ENCODE measurements at regions not wholly inside any gene's neighbourhood (a gene's known extent, or its start where the extent isn't known, plus 50 kb on each side); places are given as distances from the start of the nearest gene placed in this dataset.

GRCh38 chr9:11417782-11418181, 805.0 kb upstream of the PTPRD start:
- DNase-seq (ENCODE audit: low read depth), result no peak
- TF ChIP-seq CTCF (IDR thresholded peaks at IDR 0.05; ENCODE audit: insufficient read depth, low read depth, low read length), result no peak
- H3K4me3 ChIP-seq (ENCODE audit: low read depth, low read length), result no peak overlapping the region

- no peak overlapping the region for H3K4me3 ChIP-seq (ENCODE audit: low read depth, low read length)
- no peak for TF ChIP-seq CTCF (IDR thresholded peaks at IDR 0.05; ENCODE audit: insufficient read depth, low read depth, low read length)
- DNase-seq (ENCODE audit: low read depth), result no peak
Measured at GRCh38 chr9:11431490-11431889, 818.7 kb upstream of the PTPRD start.

- TF ChIP-seq CTCF (IDR thresholded peaks at IDR 0.05; ENCODE audit: insufficient read depth, low read depth, low read length), result no peak
- DNase-seq (ENCODE audit: low read depth), result no peak
- no peak overlapping the region for H3K4me3 ChIP-seq (ENCODE audit: low read depth, low read length)
Measured at GRCh38 chr9:11432361-11432760, 819.6 kb upstream of the PTPRD start.

- no peak overlapping the region for H3K4me3 ChIP-seq (ENCODE audit: low read depth, low read length)
- no peak for DNase-seq (ENCODE audit: low read depth)
- no peak for TF ChIP-seq CTCF (IDR thresholded peaks at IDR 0.05; ENCODE audit: insufficient read depth, low read depth, low read length)
Measured at GRCh38 chr9:11443631-11444030, 830.8 kb upstream of the PTPRD start.

GRCh38 chr9:11457825-11458790, 845.3 kb upstream of the PTPRD start:
- DNase-seq (ENCODE audit: low read depth), result no peak
- no peak overlapping the region for H3K4me3 ChIP-seq (ENCODE audit: low read depth, low read length)
- TF ChIP-seq CTCF (IDR thresholded peaks at IDR 0.05; ENCODE audit: insufficient read depth, low read depth, low read length), result no peak

GRCh38 chr9:11469745-11470144, 856.9 kb upstream of the PTPRD start:
- DNase-seq (ENCODE audit: low read depth), result no peak
- H3K4me3 ChIP-seq (ENCODE audit: low read depth, low read length), result no peak overlapping the region
- TF ChIP-seq CTCF (IDR thresholded peaks at IDR 0.05; ENCODE audit: insufficient read depth, low read depth, low read length), result no peak
